GM12891 (cell line): ENCODE measurements at regions not wholly inside any gene's neighbourhood (a gene's known extent, or its start where the extent isn't known, plus 50 kb on each side); places are given as distances from the start of the nearest gene placed in this dataset.

Experiments
- PAX5 ChIP-seq: IDR thresholded peaks from 2 replicates; pipeline ENCODE4 v1.6.1; 2011; ENCODE audit warnings: low read length, moderate library complexity, mild to moderate bottlenecking; ENCODE audit not compliant: insufficient read depth, severe bottlenecking
- POLR2A ChIP-seq: IDR thresholded peaks from 2 replicates; pipeline ENCODE4 v1.6.1; 2011; ENCODE audit warnings: low read depth, low read length, control low read depth
- POLR2AphosphoS5 ChIP-seq: IDR thresholded peaks from 2 replicates; pipeline ENCODE4 v1.6.1; 2011; ENCODE audit warnings: low read depth, low read length, control low read depth
- SPI1 ChIP-seq: IDR thresholded peaks from 2 replicates; pipeline ENCODE4 v1.6.1; 2011; ENCODE audit warnings: low read depth, low read length, control low read depth

DNA sequence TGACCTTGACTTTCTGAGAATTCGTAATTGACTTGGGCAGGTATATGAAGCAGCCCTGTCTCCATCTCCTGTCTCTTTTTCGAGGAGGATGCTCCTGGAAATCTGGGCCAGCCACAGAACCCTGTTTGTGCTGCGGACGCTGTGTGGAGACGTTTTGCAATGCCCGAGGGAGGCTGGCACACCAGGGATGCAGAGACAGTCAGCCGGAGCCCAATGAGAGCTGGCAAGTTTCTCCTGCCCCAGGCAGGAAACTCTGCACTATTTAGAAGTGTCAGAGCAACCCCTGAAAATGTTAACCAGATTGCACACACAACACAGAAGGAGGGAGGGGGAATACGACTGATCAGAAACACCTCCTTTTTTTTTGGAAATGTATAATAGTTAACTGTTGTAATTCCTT is 103.2 kb upstream of the DYRK2 start:
- TF ChIP-seq POLR2AphosphoS5 (no peak), SPI1 (no peak), PAX5 (no peak), POLR2A (no peak)
